Fibroblast of peridontal ligament (primary cell): ENCODE measurements at regions not wholly inside any gene's neighbourhood (a gene's known extent, or its start where the extent isn't known, plus 50 kb on each side); places are given as distances from the start of the nearest gene placed in this dataset.

Experiments
- DNase-seq: peaks from one replicate; pipeline ENCODE4 v3.0.0-alpha.2; 2010; ENCODE audit errors: extremely low read depth

DNA sequence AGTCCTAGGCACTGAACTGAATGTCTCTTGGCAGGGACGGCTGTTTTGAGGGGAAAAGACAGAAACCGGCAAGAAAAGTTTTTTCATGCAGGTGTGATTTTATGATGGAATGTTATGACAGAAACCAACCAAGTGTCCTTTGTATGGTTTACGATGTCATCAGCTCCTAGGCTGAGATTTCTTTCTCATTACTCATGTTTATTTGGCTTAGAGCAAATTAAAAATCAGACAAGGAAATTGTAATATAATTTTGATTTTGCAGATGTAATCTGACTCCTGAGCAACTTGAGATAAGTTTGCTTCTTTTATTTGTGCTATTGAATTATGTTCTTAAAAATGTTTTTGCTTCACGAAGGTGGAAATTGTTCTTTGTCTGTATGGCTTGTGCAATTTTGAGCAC is 58.8 kb upstream of the MAP3K7 start:
- no peak for DNase-seq

DNA sequence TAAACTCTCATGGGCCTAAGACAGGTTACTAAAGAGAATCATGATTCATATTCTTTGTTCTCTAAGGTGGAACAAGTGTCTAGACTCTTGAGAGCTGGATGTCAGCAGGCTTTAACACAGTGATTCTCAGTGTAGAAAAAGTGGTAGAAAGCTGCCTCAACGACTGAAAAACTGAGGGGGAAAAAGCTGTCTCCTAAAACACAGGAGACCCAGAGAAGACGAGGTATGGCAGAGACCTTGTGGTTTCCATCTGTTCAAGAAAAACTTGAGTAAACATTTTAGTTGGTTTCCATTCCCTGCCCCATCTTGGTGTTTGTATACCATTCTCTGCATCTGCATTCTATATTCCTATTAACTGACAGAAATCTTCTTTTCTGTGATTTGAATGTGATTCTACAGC is 57.6 kb upstream of the MAP3K7 start:
- no peak for DNase-seq

DNA sequence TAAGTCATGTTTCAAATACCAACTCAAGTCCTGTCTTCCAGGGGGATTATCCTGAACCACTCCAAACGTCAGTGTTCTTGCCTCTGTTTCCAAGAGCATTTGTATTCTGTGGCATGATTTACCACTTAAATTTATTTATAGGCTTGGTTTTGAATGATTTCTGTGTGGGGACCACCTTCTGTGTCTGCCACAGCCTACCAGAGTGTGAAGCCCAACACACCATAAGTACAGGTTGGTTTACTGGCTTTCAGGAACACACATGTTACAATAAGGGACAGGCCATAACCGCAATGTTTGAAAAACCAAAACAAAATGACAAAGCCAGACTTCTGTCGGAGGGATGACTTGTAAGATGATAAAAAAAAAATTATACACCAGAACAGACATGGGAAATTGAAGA is 56.5 kb upstream of the MAP3K7 start:
- DNase-seq: no peak

DNA sequence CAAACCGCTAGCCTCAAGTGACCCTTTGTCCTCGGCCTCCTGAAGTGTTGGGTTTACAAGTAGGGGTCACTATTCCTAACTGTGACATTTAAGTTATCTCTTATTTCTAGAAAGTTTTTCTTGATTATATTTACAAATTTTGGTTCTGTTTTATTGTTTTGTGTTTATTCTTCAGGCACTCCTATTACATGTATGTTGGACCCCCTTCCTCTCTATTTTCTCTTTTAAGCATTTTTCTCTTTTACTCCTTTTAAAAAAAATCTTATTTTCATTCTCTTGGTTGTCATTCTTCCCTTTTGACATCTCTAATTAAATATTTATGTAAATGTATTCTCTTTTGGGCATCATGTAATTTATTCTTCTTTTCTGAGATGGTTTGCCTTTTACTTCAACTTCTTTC is 50.4 kb upstream of the MAP3K7 start:
- no peak for DNase-seq
